ENCODE measurements at regions not wholly inside any gene's neighbourhood (a gene's known extent, or its start where the extent isn't known, plus 50 kb on each side); places are given as distances from the start of the nearest gene placed in this dataset.

DNA sequence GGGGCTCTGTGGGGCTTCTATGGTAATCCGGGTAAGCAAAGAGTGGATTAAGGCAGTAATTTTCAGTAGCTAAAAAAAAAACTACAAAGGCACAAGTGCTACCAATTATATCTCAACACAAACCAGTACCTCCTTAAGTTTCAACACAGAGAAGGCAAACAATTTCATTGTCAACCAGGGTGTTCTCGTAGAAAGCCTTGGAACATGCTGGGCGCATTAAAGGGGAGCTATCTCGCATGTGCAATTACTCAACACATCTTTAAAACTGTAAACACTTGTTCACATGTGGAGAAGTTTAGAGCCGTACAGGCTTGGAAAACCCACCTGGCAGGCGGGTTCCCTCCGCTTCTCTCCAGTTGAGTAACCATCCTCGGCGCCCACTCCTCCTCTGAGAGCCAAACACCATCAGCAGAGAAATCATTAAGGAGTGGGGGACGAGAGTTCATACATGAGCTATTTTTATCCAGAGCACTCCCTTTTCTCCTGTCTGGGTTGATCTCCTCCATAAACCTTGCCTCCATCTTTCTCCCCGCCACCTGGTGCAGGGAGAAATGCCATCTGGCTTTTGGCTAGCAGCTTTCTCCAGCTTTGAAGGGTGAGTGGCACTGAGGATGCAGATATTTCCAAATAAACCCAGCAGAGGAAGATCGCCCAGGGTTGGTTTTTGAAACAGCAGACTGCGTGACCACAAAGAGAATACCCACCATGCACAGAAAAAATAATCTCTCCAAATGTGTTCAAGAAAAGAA lies 287.1 kb downstream of the WDR11 start:
- TF ChIP-seq, protein P1, sequence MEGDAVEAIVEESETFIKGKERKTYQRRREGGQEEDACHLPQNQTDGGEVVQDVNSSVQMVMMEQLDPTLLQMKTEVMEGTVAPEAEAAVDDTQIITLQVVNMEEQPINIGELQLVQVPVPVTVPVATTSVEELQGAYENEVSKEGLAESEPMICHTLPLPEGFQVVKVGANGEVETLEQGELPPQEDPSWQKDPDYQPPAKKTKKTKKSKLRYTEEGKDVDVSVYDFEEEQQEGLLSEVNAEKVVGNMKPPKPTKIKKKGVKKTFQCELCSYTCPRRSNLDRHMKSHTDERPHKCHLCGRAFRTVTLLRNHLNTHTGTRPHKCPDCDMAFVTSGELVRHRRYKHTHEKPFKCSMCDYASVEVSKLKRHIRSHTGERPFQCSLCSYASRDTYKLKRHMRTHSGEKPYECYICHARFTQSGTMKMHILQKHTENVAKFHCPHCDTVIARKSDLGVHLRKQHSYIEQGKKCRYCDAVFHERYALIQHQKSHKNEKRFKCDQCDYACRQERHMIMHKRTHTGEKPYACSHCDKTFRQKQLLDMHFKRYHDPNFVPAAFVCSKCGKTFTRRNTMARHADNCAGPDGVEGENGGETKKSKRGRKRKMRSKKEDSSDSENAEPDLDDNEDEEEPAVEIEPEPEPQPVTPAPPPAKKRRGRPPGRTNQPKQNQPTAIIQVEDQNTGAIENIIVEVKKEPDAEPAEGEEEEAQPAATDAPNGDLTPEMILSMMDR (IDR thresholded peaks at IDR 0.05; ENCODE audit: insufficient read depth, low read depth, low read length): no peak
- TF ChIP-seq EZH2 (IDR thresholded peaks at IDR 0.05; ENCODE audit: insufficient read depth, low read length): no peak

Measured in astrocyte (in vitro differentiated cells and primary cell).